ENCODE measurements at regions not wholly inside any gene's neighbourhood (a gene's known extent, or its start where the extent isn't known, plus 50 kb on each side); places are given as distances from the start of the nearest gene placed in this dataset.

- no peak for DNase-seq
Measured at GRCh38 chr4:14059006-14059405, 431.5 kb upstream of the BOD1L1 start.

- no peak for DNase-seq
Measured at GRCh38 chr4:14064984-14065383, 437.5 kb upstream of the BOD1L1 start.

GRCh38 chr4:14065406-14065805 lies 437.9 kb upstream of the BOD1L1 start:
- DNase-seq = no peak

GRCh38 chr4:14066979-14067378 lies 439.5 kb upstream of the BOD1L1 start:
- no peak for DNase-seq

GRCh38 chr4:14069886-14070285 lies 442.4 kb upstream of the BOD1L1 start:
- DNase-seq = no peak

- no peak for DNase-seq
Measured at GRCh38 chr4:14070289-14070880, 442.9 kb upstream of the BOD1L1 start.

- no peak for DNase-seq
Measured at GRCh38 chr4:14072506-14072905, 445.0 kb upstream of the BOD1L1 start.

GRCh38 chr4:14076776-14077175 lies 449.3 kb upstream of the BOD1L1 start:
- no peak for DNase-seq

GRCh38 chr4:14078326-14078725 lies 450.8 kb upstream of the BOD1L1 start:
- DNase-seq = no peak

GRCh38 chr4:14079601-14080000 lies 452.1 kb upstream of the BOD1L1 start:
- no peak for DNase-seq

GRCh38 chr4:14083150-14083549 lies 455.6 kb upstream of the BOD1L1 start:
- DNase-seq = no peak

- DNase-seq = no peak
Measured at GRCh38 chr4:14084598-14084997, 457.1 kb upstream of the BOD1L1 start.

- DNase-seq = no peak
Measured at GRCh38 chr4:14087459-14087858, 459.9 kb upstream of the BOD1L1 start.

- DNase-seq = no peak
Measured at GRCh38 chr4:14087921-14088320, 460.4 kb upstream of the BOD1L1 start.

GRCh38 chr4:14091531-14091930 lies 464.0 kb upstream of the BOD1L1 start:
- no peak for DNase-seq

- no peak for DNase-seq
Measured at GRCh38 chr4:14091966-14092365, 464.4 kb upstream of the BOD1L1 start.

- no peak for DNase-seq
Measured at GRCh38 chr4:14092741-14093140, 465.2 kb upstream of the BOD1L1 start.

GRCh38 chr4:14095831-14096230 lies 468.3 kb upstream of the BOD1L1 start:
- DNase-seq = no peak

- DNase-seq = no peak
Measured at GRCh38 chr4:14096396-14096965, 469.0 kb upstream of the BOD1L1 start.

GRCh38 chr4:14100349-14100748 lies 472.8 kb upstream of the BOD1L1 start:
- DNase-seq = no peak

- no peak for DNase-seq
Measured at GRCh38 chr4:14110407-14110806, 482.9 kb upstream of the BOD1L1 start.

GRCh38 chr4:14111730-14112181 lies 484.2 kb upstream of the BOD1L1 start:
- DNase-seq = no peak

- DNase-seq = no peak
Measured at GRCh38 chr4:14115106-14115505, 487.6 kb upstream of the BOD1L1 start.

- no peak for DNase-seq
Measured at GRCh38 chr4:14117575-14118238, 490.2 kb upstream of the BOD1L1 start.

- DNase-seq = no peak
Measured at GRCh38 chr4:14124816-14125215, 497.3 kb upstream of the BOD1L1 start.
